HL-60 (cell line): ENCODE measurements at regions not wholly inside any gene's neighbourhood (a gene's known extent, or its start where the extent isn't known, plus 50 kb on each side); places are given as distances from the start of the nearest gene placed in this dataset.

ENCODE experiments used
- CTCF ChIP-seq: IDR thresholded peaks from one replicate; pipeline ENCODE4 v1.5.1; 2011; ENCODE audit warnings: low read length, control low read depth, inconsistent platforms; ENCODE audit not compliant: insufficient read depth
- POLR2AphosphoS5 ChIP-seq: IDR thresholded peaks from 2 replicates; pipeline ENCODE4 v1.6.1; 2012; ENCODE audit warnings: low read depth
- REST ChIP-seq: IDR thresholded peaks from 2 replicates; pipeline ENCODE4 v1.6.1; 2012; ENCODE audit warnings: low read depth; ENCODE audit not compliant: insufficient replicate concordance

- TF ChIP-seq CTCF, result no peak
- TF ChIP-seq REST, result no peak
- TF ChIP-seq POLR2AphosphoS5, result no peak
Measured at GRCh38 chr10:85238676-85239075, 910.3 kb downstream of the CCSER2 start.
